DND-41 (cell line): ENCODE measurements at regions not wholly inside any gene's neighbourhood (a gene's known extent, or its start where the extent isn't known, plus 50 kb on each side); places are given as distances from the start of the nearest gene placed in this dataset.

Source experiments
- ATAC-seq: fragments of 200-7000 bp; cut with Tn5 transposase; 3 replicates; pipeline ENCODE4 v1.9.1; 2021; ENCODE audit warnings: low read depth; ENCODE audit not compliant: insufficient read depth
- DNase-seq: peaks from one replicate; pipeline ENCODE4 v3.0.0-alpha.2; 2020
- H2AFZ ChIP-seq: 2 replicates; pipeline ENCODE4 v1.6.0; 2012; ENCODE audit warnings: low read depth, low read length
- H3K27ac ChIP-seq: 2 replicates; pipeline ENCODE4 v1.5.1; 2012; ENCODE audit warnings: low read length, inconsistent platforms
- H3K27me3 ChIP-seq: fragments of 200-600 bp; sonication (generic); 2 replicates; pipeline ENCODE4 v1.6.0; 2012; ENCODE audit warnings: low read length, mild to moderate bottlenecking, inconsistent platforms; ENCODE audit not compliant: insufficient read depth, poor library complexity
- H3K36me3 ChIP-seq: 2 replicates; pipeline ENCODE4 v1.5.1; 2012; ENCODE audit warnings: low read length, inconsistent platforms; ENCODE audit not compliant: insufficient read depth
- H3K4me1 ChIP-seq: 2 replicates; pipeline ENCODE4 v1.5.1; 2012; ENCODE audit warnings: mild to moderate bottlenecking, low read length; ENCODE audit not compliant: insufficient read depth
- H3K4me2 ChIP-seq: 2 replicates; pipeline ENCODE4 v1.6.0; 2012; ENCODE audit warnings: mild to moderate bottlenecking, moderate library complexity, low read length, inconsistent platforms; ENCODE audit not compliant: insufficient read depth
- H3K4me3 ChIP-seq, 2 experiments: fragments of 200-600 bp in 1 of 2; shearing (Covaris generic) in 1 of 2; 2 replicates each; pipeline ENCODE4 v1.5.1; 2012 to 2016; ENCODE audit warnings: inconsistent platforms in 2 of 2, low read length in 2 of 2, mild to moderate bottlenecking in 2 of 2, low read depth in 1 of 2, moderate library complexity in 1 of 2
- H3K79me2 ChIP-seq: 2 replicates; pipeline ENCODE4 v1.6.0; 2012; ENCODE audit warnings: low read length, inconsistent platforms; ENCODE audit not compliant: insufficient read depth
- H3K9ac ChIP-seq: 2 replicates; pipeline ENCODE4 v1.6.0; 2012; ENCODE audit warnings: low read depth, mild to moderate bottlenecking, inconsistent platforms, low read length, moderate library complexity
- H3K9me3 ChIP-seq: 2 replicates; pipeline ENCODE4 v1.5.1; 2012; ENCODE audit warnings: low read length, moderate library complexity, mild to moderate bottlenecking, inconsistent platforms; ENCODE audit not compliant: insufficient read depth, severe bottlenecking
- H4K20me1 ChIP-seq: 2 replicates; pipeline ENCODE4 v1.6.0; 2012; ENCODE audit warnings: low read length; ENCODE audit not compliant: insufficient read depth
- EZH2 ChIP-seq: IDR thresholded peaks from 3 replicates; pipeline ENCODE4 v1.6.1; 2012; ENCODE audit warnings: borderline replicate concordance, low read depth, mild to moderate bottlenecking, moderate library complexity, low read length, inconsistent platforms; ENCODE audit not compliant: severe bottlenecking
- TF ChIP-seq, protein P1 (sequence below): IDR thresholded peaks from 2 replicates; pipeline ENCODE4 v1.5.1; 2012; ENCODE audit warnings: borderline replicate concordance, low read length, moderate library complexity, mild to moderate bottlenecking; ENCODE audit not compliant: poor library complexity, severe bottlenecking; ENCODE audit errors: extremely low read depth

DNA sequence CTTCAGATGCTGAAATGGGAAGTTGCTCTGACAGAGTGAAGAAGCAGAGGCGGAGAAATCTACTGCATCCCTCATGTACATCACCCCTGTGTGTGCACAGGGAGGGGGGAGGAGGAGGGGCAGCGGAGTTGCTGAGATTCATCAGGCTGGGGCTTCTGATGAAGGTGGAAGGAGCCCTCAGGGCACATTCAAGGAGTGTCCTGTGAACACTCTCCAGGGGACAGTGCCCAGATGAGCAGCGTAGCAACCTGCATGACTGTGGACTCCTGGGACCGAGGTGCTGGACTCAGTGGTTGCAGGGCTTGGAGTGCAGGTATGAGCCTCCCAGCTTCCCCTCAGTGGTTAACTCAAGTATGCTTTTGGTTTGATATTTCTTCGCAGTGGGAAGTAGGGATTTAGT lies 257.8 kb upstream of the B3GAT1 start:
- ATAC-seq, result no peak
- no peak for DNase-seq
- H3K4me1 ChIP-seq, result peaks cover 30% of the 10 kb centered on the region
- H2AFZ ChIP-seq, result no peak overlapping the region
- H3K27me3 ChIP-seq, result no peaks in the 10 kb centered on the region
- no peaks in the 10 kb centered on the region for H3K9me3 ChIP-seq
- H3K36me3 ChIP-seq, result no peaks in the 10 kb centered on the region
- H4K20me1 ChIP-seq, result no peaks in the 10 kb centered on the region
- no peak overlapping the region for H3K4me2 ChIP-seq
- no peak overlapping the region for H3K4me3 ChIP-seq
- no peak for TF ChIP-seq EZH2
- TF ChIP-seq, protein P1, sequence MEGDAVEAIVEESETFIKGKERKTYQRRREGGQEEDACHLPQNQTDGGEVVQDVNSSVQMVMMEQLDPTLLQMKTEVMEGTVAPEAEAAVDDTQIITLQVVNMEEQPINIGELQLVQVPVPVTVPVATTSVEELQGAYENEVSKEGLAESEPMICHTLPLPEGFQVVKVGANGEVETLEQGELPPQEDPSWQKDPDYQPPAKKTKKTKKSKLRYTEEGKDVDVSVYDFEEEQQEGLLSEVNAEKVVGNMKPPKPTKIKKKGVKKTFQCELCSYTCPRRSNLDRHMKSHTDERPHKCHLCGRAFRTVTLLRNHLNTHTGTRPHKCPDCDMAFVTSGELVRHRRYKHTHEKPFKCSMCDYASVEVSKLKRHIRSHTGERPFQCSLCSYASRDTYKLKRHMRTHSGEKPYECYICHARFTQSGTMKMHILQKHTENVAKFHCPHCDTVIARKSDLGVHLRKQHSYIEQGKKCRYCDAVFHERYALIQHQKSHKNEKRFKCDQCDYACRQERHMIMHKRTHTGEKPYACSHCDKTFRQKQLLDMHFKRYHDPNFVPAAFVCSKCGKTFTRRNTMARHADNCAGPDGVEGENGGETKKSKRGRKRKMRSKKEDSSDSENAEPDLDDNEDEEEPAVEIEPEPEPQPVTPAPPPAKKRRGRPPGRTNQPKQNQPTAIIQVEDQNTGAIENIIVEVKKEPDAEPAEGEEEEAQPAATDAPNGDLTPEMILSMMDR, result no peak
- no peaks in the 10 kb centered on the region for H3K79me2 ChIP-seq
- H3K27ac ChIP-seq, result no peak overlapping the region
- H3K9ac ChIP-seq, result no peak overlapping the region

- TF ChIP-seq, protein P1, result no peak
- TF ChIP-seq EZH2, result no peak
Observed at GRCh38 chr11:134668796-134669195, 256.8 kb upstream of the B3GAT1 start.

DNA sequence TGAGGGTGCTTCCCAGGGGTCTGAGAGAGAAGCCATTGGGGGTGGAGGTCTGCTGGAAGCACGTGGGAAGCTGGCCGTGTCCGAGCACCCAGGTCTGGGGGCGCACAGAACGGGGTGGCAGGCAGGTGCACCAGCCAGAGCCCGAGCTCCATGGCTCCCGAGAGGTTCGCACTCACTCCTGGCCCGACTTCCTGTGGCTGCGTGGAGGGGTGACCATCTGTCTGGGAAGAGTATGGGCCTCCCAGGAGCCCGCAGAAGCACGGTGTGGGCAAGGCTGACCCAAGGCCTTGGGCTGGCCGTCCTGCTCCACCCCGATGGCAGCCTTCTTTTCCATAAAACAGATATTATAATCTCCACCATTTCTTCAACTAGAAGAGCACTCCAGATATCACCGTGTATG lies 256.0 kb upstream of the B3GAT1 start:
- Histone ChIP-seq H3K27ac (peak overlapping the region; percentile 61), H3K27me3 (no peaks in the 10 kb centered on the region), H3K4me3 (no peak overlapping the region), H2AFZ (no peak overlapping the region), H3K4me2 (no peak overlapping the region), H3K9ac (no peak overlapping the region), H3K4me1 (peaks cover 34% of the 10 kb centered on the region), H3K79me2 (no peaks in the 10 kb centered on the region), H3K9me3 (no peaks in the 10 kb centered on the region), H3K36me3 (no peaks in the 10 kb centered on the region), H4K20me1 (no peaks in the 10 kb centered on the region)
- no peak for DNase-seq
- no peak for ATAC-seq
- TF ChIP-seq EZH2, result no peak
- TF ChIP-seq, protein P1, result no peak

More at GRCh38 chr11:134668796-134669195, 256.8 kb upstream of the B3GAT1 start:
- peak overlapping the region; percentile 24; the same call in 1 of the 2 replicates for H3K27ac ChIP-seq
- no peaks in the 10 kb centered on the region for H3K36me3 ChIP-seq
- no peak overlapping the region for H3K4me2 ChIP-seq
- H3K9me3 ChIP-seq, result no peaks in the 10 kb centered on the region
- no peaks in the 10 kb centered on the region for H3K27me3 ChIP-seq
- H2AFZ ChIP-seq, result no peak overlapping the region
- DNase-seq (no peak), ATAC-seq (no peak)
- H4K20me1 ChIP-seq, result no peaks in the 10 kb centered on the region
- no peaks in the 10 kb centered on the region for H3K79me2 ChIP-seq
- no peak overlapping the region for H3K4me3 ChIP-seq
- H3K9ac ChIP-seq, result no peak overlapping the region
- H3K4me1 ChIP-seq, result peaks cover 34% of the 10 kb centered on the region

- no peaks in the 10 kb centered on the region for H3K79me2 ChIP-seq
- ATAC-seq (no peak), DNase-seq (no peak)
- H3K27me3 ChIP-seq, result no peaks in the 10 kb centered on the region
- no peaks in the 10 kb centered on the region for H4K20me1 ChIP-seq
- TF ChIP-seq, protein P1, result no peak
- no peak for TF ChIP-seq EZH2
- H3K4me2 ChIP-seq, result no peak overlapping the region
- no peak overlapping the region for H2AFZ ChIP-seq
- no peak overlapping the region for H3K4me3 ChIP-seq
- no peak overlapping the region for H3K9ac ChIP-seq
- H3K27ac ChIP-seq, result peak overlapping the region; percentile 61
- H3K9me3 ChIP-seq, result peaks cover 3% of the 10 kb centered on the region
- peaks cover 34% of the 10 kb centered on the region for H3K4me1 ChIP-seq
- H3K36me3 ChIP-seq, result no peaks in the 10 kb centered on the region
Observed at GRCh38 chr11:134667505-134667904, 255.5 kb upstream of the B3GAT1 start.
